ENCODE measurements at regions not wholly inside any gene's neighbourhood (a gene's known extent, or its start where the extent isn't known, plus 50 kb on each side); places are given as distances from the start of the nearest gene placed in this dataset.

- H3K27me3 Mint-ChIP-seq (ENCODE audit: low read depth), result peaks cover 2% of the 10 kb centered on the region
- ATAC-seq (peak; percentile 38 to 49), DNase-seq (no peak)
- no peaks in the 10 kb centered on the region for H3K9me3 Mint-ChIP-seq
- H3K4me1 Mint-ChIP-seq (ENCODE audit: low read depth), result peaks cover 84% of the 10 kb centered on the region
- H3K36me3 Mint-ChIP-seq (ENCODE audit: insufficient read depth), result no peaks in the 10 kb centered on the region
- no peak overlapping the region for H3K4me3 Mint-ChIP-seq
Measured at GRCh38 chr16:79283578-79283977, 317.0 kb downstream of the MAF start.

GRCh38 chr16:79282806-79283205 lies 317.7 kb downstream of the MAF start:
- no peak for DNase-seq
- Mint-ChIP-seq H3K4me1 (ENCODE audit: low read depth) (peaks cover 85% of the 10 kb centered on the region), H3K27me3 (ENCODE audit: low read depth) (peaks cover 2% of the 10 kb centered on the region), H3K4me3 (peak overlapping the region; percentile 39), H3K36me3 (ENCODE audit: insufficient read depth) (no peaks in the 10 kb centered on the region), H3K9me3 (no peaks in the 10 kb centered on the region)
- ATAC-seq, result peak; percentile 37 to 43

- Mint-ChIP-seq H3K27me3 (ENCODE audit: low read depth) (peaks cover 5% of the 10 kb centered on the region), H3K4me1 (ENCODE audit: low read depth) (peaks cover 69% of the 10 kb centered on the region), H3K9me3 (no peaks in the 10 kb centered on the region), H3K36me3 (ENCODE audit: insufficient read depth) (no peaks in the 10 kb centered on the region), H3K4me3 (peak overlapping the region; percentile 57)
- DNase-seq (peak; percentile 37), ATAC-seq (peak; percentile 84 to 90)
Measured at GRCh38 chr16:79278506-79278905, 322.0 kb downstream of the MAF start.

- peaks cover 5% of the 10 kb centered on the region for H3K27me3 Mint-ChIP-seq (ENCODE audit: low read depth)
- no peaks in the 10 kb centered on the region for H3K9me3 Mint-ChIP-seq
- H3K4me3 Mint-ChIP-seq, result no peak overlapping the region
- DNase-seq (no peak), ATAC-seq (no peak)
- H3K36me3 Mint-ChIP-seq (ENCODE audit: insufficient read depth), result no peaks in the 10 kb centered on the region
- H3K4me1 Mint-ChIP-seq (ENCODE audit: low read depth), result peaks cover 69% of the 10 kb centered on the region
Measured at GRCh38 chr16:79276501-79276900, 324.0 kb downstream of the MAF start.

- DNase-seq, result no peak
- no peaks in the 10 kb centered on the region for H3K9me3 Mint-ChIP-seq
Measured at GRCh38 chr16:79274264-79274663, 326.3 kb downstream of the MAF start.

GRCh38 chr16:79272141-79272577 lies 328.4 kb downstream of the MAF start:
- peak; percentile 39 for DNase-seq
- Mint-ChIP-seq H3K4me3 (peak overlapping the region; percentile 67), H3K36me3 (ENCODE audit: insufficient read depth) (no peaks in the 10 kb centered on the region), H3K4me1 (ENCODE audit: low read depth) (peaks cover 73% of the 10 kb centered on the region), H3K27me3 (ENCODE audit: low read depth) (peaks cover 6% of the 10 kb centered on the region), H3K9me3 (no peaks in the 10 kb centered on the region)
- peak; percentile 62 to 67 for ATAC-seq

More at GRCh38 chr16:79274264-79274663, 326.3 kb downstream of the MAF start:
- Mint-ChIP-seq H3K4me1 (ENCODE audit: low read depth) (peaks cover 70% of the 10 kb centered on the region), H3K36me3 (ENCODE audit: insufficient read depth) (no peaks in the 10 kb centered on the region), H3K4me3 (no peak overlapping the region), H3K27me3 (ENCODE audit: low read depth) (peaks cover 5% of the 10 kb centered on the region)
- ATAC-seq, result no peak

GRCh38 chr16:79271583-79271982 lies 329.0 kb downstream of the MAF start:
- Mint-ChIP-seq H3K36me3 (ENCODE audit: insufficient read depth) (no peaks in the 10 kb centered on the region), H3K27me3 (ENCODE audit: low read depth) (peaks cover 5% of the 10 kb centered on the region), H3K4me1 (ENCODE audit: low read depth) (peaks cover 75% of the 10 kb centered on the region), H3K9me3 (no peaks in the 10 kb centered on the region), H3K4me3 (peak overlapping the region; percentile 67)
- ATAC-seq (no peak), DNase-seq (no peak)

GRCh38 chr16:79270011-79270410 lies 330.5 kb downstream of the MAF start:
- ATAC-seq, result no peak
- no peaks in the 10 kb centered on the region for H3K36me3 Mint-ChIP-seq (ENCODE audit: insufficient read depth)
- peak overlapping the region; percentile 36 for H3K4me3 Mint-ChIP-seq

GRCh38 chr16:79269211-79269863 lies 331.2 kb downstream of the MAF start:
- Mint-ChIP-seq H3K4me1 (ENCODE audit: low read depth) (peaks cover 81% of the 10 kb centered on the region), H3K9me3 (no peaks in the 10 kb centered on the region), H3K27me3 (ENCODE audit: low read depth) (peaks cover 2% of the 10 kb centered on the region), H3K4me3 (peak overlapping the region; percentile 35), H3K36me3 (ENCODE audit: insufficient read depth) (no peaks in the 10 kb centered on the region)
- ATAC-seq (peak; percentile 68 to 76), DNase-seq (peak; percentile 25)

More at GRCh38 chr16:79270011-79270410, 330.5 kb downstream of the MAF start:
- peaks cover 78% of the 10 kb centered on the region for H3K4me1 Mint-ChIP-seq (ENCODE audit: low read depth)
- H3K9me3 Mint-ChIP-seq, result no peaks in the 10 kb centered on the region
- peaks cover 2% of the 10 kb centered on the region for H3K27me3 Mint-ChIP-seq (ENCODE audit: low read depth)
- no peak for DNase-seq

- Mint-ChIP-seq H3K9me3 (no peaks in the 10 kb centered on the region), H3K4me3 (peak overlapping the region; percentile 5), H3K4me1 (ENCODE audit: low read depth) (peaks cover 83% of the 10 kb centered on the region), H3K36me3 (ENCODE audit: insufficient read depth) (no peaks in the 10 kb centered on the region), H3K27me3 (ENCODE audit: low read depth) (peaks cover 6% of the 10 kb centered on the region)
- no peak for ATAC-seq
- DNase-seq, result peak; percentile 33
Measured at GRCh38 chr16:79267781-79268180, 332.8 kb downstream of the MAF start.

GRCh38 chr16:79267146-79267545 lies 333.4 kb downstream of the MAF start:
- ATAC-seq (no peak), DNase-seq (no peak)
- peaks cover 81% of the 10 kb centered on the region for H3K4me1 Mint-ChIP-seq (ENCODE audit: low read depth)
- no peaks in the 10 kb centered on the region for H3K36me3 Mint-ChIP-seq (ENCODE audit: insufficient read depth)
- H3K9me3 Mint-ChIP-seq, result no peaks in the 10 kb centered on the region
- H3K4me3 Mint-ChIP-seq, result no peak overlapping the region
- peaks cover 6% of the 10 kb centered on the region for H3K27me3 Mint-ChIP-seq (ENCODE audit: low read depth)

GRCh38 chr16:79265701-79266100 lies 334.8 kb downstream of the MAF start:
- no peak for DNase-seq
- Mint-ChIP-seq H3K4me1 (ENCODE audit: low read depth) (peaks cover 71% of the 10 kb centered on the region), H3K9me3 (no peaks in the 10 kb centered on the region), H3K27me3 (ENCODE audit: low read depth) (peaks cover 8% of the 10 kb centered on the region), H3K4me3 (no peak overlapping the region), H3K36me3 (ENCODE audit: insufficient read depth) (no peaks in the 10 kb centered on the region)
- ATAC-seq, result no peak

GRCh38 chr16:79265196-79265595 lies 335.3 kb downstream of the MAF start:
- Mint-ChIP-seq H3K4me1 (ENCODE audit: low read depth) (peaks cover 67% of the 10 kb centered on the region), H3K4me3 (no peak overlapping the region), H3K36me3 (ENCODE audit: insufficient read depth) (no peaks in the 10 kb centered on the region), H3K27me3 (ENCODE audit: low read depth) (peaks cover 8% of the 10 kb centered on the region), H3K9me3 (no peaks in the 10 kb centered on the region)
- ATAC-seq (no peak), DNase-seq (no peak)

GRCh38 chr16:79264237-79265109 lies 336.1 kb downstream of the MAF start:
- H3K27me3 Mint-ChIP-seq (ENCODE audit: low read depth), result peaks cover 8% of the 10 kb centered on the region
- H3K4me3 Mint-ChIP-seq, result no peak overlapping the region
- H3K36me3 Mint-ChIP-seq (ENCODE audit: insufficient read depth), result no peaks in the 10 kb centered on the region
- no peak for ATAC-seq
- no peak for DNase-seq
- no peaks in the 10 kb centered on the region for H3K9me3 Mint-ChIP-seq
- H3K4me1 Mint-ChIP-seq (ENCODE audit: low read depth), result peaks cover 60% of the 10 kb centered on the region

- no peak for ATAC-seq
- Mint-ChIP-seq H3K36me3 (ENCODE audit: insufficient read depth) (no peaks in the 10 kb centered on the region), H3K27me3 (ENCODE audit: low read depth) (peaks cover 8% of the 10 kb centered on the region), H3K4me1 (ENCODE audit: low read depth) (peaks cover 51% of the 10 kb centered on the region), H3K4me3 (no peak overlapping the region), H3K9me3 (no peaks in the 10 kb centered on the region)
- no peak for DNase-seq
Measured at GRCh38 chr16:79263425-79263824, 337.1 kb downstream of the MAF start.

All from activated T-cell treated with anti-CD3 and anti-CD28 coated beads, Interleukin-2, amount 50 U/mL, for 4 hours (primary cell).